ENCODE measurements at regions not wholly inside any gene's neighbourhood (a gene's known extent, or its start where the extent isn't known, plus 50 kb on each side); places are given as distances from the start of the nearest gene placed in this dataset.
A peak's percentile ranks its signal among the peaks of the same experiment; 100 is the strongest.

DNA sequence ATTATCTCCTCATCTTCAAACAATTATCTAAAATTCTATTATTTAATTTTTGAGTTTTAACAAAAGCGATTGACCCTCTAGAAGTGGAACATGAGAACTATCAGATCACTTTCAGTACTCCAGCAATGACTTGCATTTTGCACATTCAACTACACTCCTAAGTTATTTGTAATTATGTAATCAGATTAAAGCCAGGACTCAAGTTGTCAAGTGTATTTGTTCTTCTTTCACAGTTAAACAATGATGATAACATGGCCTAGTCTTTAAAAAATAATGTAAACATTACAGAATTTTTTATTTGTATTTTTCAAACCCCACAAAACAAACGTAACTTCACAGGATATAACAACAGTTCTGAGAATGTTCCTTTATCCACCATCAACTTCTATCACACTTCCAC, 2148.9 kb upstream of the ACO1 start:
- Mint-ChIP-seq H3K36me3 (ENCODE audit: low read depth) (no peaks in the 10 kb centered on the region), H3K27ac (peak overlapping the region; percentile 59), H3K4me3 (no peak overlapping the region), H3K9me3 (no peaks in the 10 kb centered on the region), H3K27me3 (ENCODE audit: insufficient read depth) (no peaks in the 10 kb centered on the region), H3K4me1 (peaks cover 50% of the 10 kb centered on the region)
- Histone ChIP-seq H3K9ac (ENCODE audit: extremely low read depth, low read length, poor library complexity, severe bottlenecking) (no peak overlapping the region), H3K4me3 (ENCODE audit: low read length) (no peak overlapping the region), H3K4me1 (ENCODE audit: control insufficient read depth, insufficient read depth, low read length) (peaks cover 6% of the 10 kb centered on the region), H3K9me3 (ENCODE audit: control insufficient read depth, low read length) (no peaks in the 10 kb centered on the region), H3K27ac (ENCODE audit: low read depth, low read length) (no peak overlapping the region), H3K27me3 (ENCODE audit: control insufficient read depth, insufficient read depth, low read length, poor library complexity, severe bottlenecking) (no peaks in the 10 kb centered on the region), H3K36me3 (ENCODE audit: control insufficient read depth, insufficient read depth, low read length) (no peaks in the 10 kb centered on the region)
- TF ChIP-seq, protein P1, sequence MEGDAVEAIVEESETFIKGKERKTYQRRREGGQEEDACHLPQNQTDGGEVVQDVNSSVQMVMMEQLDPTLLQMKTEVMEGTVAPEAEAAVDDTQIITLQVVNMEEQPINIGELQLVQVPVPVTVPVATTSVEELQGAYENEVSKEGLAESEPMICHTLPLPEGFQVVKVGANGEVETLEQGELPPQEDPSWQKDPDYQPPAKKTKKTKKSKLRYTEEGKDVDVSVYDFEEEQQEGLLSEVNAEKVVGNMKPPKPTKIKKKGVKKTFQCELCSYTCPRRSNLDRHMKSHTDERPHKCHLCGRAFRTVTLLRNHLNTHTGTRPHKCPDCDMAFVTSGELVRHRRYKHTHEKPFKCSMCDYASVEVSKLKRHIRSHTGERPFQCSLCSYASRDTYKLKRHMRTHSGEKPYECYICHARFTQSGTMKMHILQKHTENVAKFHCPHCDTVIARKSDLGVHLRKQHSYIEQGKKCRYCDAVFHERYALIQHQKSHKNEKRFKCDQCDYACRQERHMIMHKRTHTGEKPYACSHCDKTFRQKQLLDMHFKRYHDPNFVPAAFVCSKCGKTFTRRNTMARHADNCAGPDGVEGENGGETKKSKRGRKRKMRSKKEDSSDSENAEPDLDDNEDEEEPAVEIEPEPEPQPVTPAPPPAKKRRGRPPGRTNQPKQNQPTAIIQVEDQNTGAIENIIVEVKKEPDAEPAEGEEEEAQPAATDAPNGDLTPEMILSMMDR (conservative IDR thresholded peaks at IDR 0.05): no peak
- DNase-seq: no peak
- 81 to 83% methylated on average over 1 to 2 of the region's 2 CpGs for WGBS, 2 experiments (ENCODE audit: insufficient coverage in 1 of 2, insufficient read length in 1 of 2)

- TF ChIP-seq, protein P1 (conservative IDR thresholded peaks at IDR 0.05): no peak
- Mint-ChIP-seq H3K4me1 (peaks cover 28% of the 10 kb centered on the region), H3K4me3 (no peak overlapping the region), H3K9me3 (peaks cover 7% of the 10 kb centered on the region), H3K36me3 (ENCODE audit: low read depth) (peaks cover 9% of the 10 kb centered on the region), H3K27ac (no peak overlapping the region), H3K27me3 (ENCODE audit: insufficient read depth) (no peaks in the 10 kb centered on the region)
- Histone ChIP-seq H3K4me1 (ENCODE audit: control insufficient read depth, insufficient read depth, low read length) (peaks cover 3% of the 10 kb centered on the region), H3K4me3 (ENCODE audit: low read length) (no peak overlapping the region), H3K9ac (ENCODE audit: extremely low read depth, low read length, poor library complexity, severe bottlenecking) (no peak overlapping the region), H3K27me3 (ENCODE audit: control insufficient read depth, insufficient read depth, low read length, poor library complexity, severe bottlenecking) (no peaks in the 10 kb centered on the region), H3K27ac (ENCODE audit: low read depth, low read length) (no peak overlapping the region), H3K9me3 (ENCODE audit: control insufficient read depth, low read length) (peaks cover 6% of the 10 kb centered on the region), H3K36me3 (ENCODE audit: control insufficient read depth, insufficient read depth, low read length) (no peaks in the 10 kb centered on the region)
- DNase-seq: no peak
- WGBS, 2 experiments (ENCODE audit: insufficient coverage in 1 of 2, insufficient read length in 1 of 2): 75 to 80% methylated on average over 1 to 2 of the region's 2 CpGs
These were observed 2144.6 kb upstream of the ACO1 start for GRCh38 chr9:30239878-30240277.

- peaks cover 3% of the 10 kb centered on the region for H3K4me1 ChIP-seq (ENCODE audit: control insufficient read depth, insufficient read depth, low read length)
- H3K27ac ChIP-seq (ENCODE audit: low read depth, low read length): no peak overlapping the region
- peaks cover 6% of the 10 kb centered on the region for H3K9me3 ChIP-seq (ENCODE audit: control insufficient read depth, low read length)
- TF ChIP-seq, protein P1 (conservative IDR thresholded peaks at IDR 0.05): no peak
- no peak overlapping the region for H3K9ac ChIP-seq (ENCODE audit: extremely low read depth, low read length, poor library complexity, severe bottlenecking)
- H3K36me3 ChIP-seq (ENCODE audit: control insufficient read depth, insufficient read depth, low read length): no peaks in the 10 kb centered on the region
- H3K27ac Mint-ChIP-seq: no peak overlapping the region
- H3K4me1 Mint-ChIP-seq: peaks cover 27% of the 10 kb centered on the region
- H3K9me3 Mint-ChIP-seq: peaks cover 7% of the 10 kb centered on the region
- H3K27me3 Mint-ChIP-seq (ENCODE audit: insufficient read depth): no peaks in the 10 kb centered on the region
- H3K4me3 ChIP-seq (ENCODE audit: low read length): no peak overlapping the region
- DNase-seq: no peak
- H3K36me3 Mint-ChIP-seq (ENCODE audit: low read depth): peaks cover 9% of the 10 kb centered on the region
- no peaks in the 10 kb centered on the region for H3K27me3 ChIP-seq (ENCODE audit: control insufficient read depth, insufficient read depth, low read length, poor library complexity, severe bottlenecking)
- no peak overlapping the region for H3K4me3 Mint-ChIP-seq
These were observed 2141.0 kb upstream of the ACO1 start for GRCh38 chr9:30243467-30243866.
